HepG2 (cell line): ENCODE measurements at regions not wholly inside any gene's neighbourhood (a gene's known extent, or its start where the extent isn't known, plus 50 kb on each side); places are given as distances from the start of the nearest gene placed in this dataset.

Experiments used
- ATAC-seq: fragments of 200-7000 bp; cut with Tn5 transposase; 3 replicates; pipeline ENCODE4 v1.9.1; 2020; ENCODE audit warnings: mild to moderate bottlenecking, moderate library complexity
- BruUV-seq: library from RNA; stranded (reverse); fragments of 400-500 nt; replicated peaks from 2 replicates; lab custom pipeline; 2021; lab: Mats Ljungman, UMichigan
- CTCF ChIA-PET: fragments of 300-600 bp; formaldehyde crosslinking; extraction: SDS; loops from one replicate; lab custom pipeline; 2021; ENCODE audit warnings: low total read pairs, inconsistent platforms, low intra/inter-chr PET ratio; lab: Yijun Ruan, JAX
- POLR2A ChIA-PET: fragments of 350-600 bp; sonication (Branson Sonifier 250); formaldehyde crosslinking; loops from one replicate; lab custom pipeline; 2020; ENCODE audit warnings: antibody characterized with exemption, inconsistent platforms; lab: Yijun Ruan, JAX
- DNase-seq: peaks from one replicate; pipeline ENCODE4 v3.0.0-alpha.2; 2015; ENCODE audit warnings: low spot score
- FAIRE-seq: peaks from 3 replicates; lab custom pipeline; 2011; peaks lifted over from hg19 to GRCh38; lab: Jason Lieb, UNC
- H2AFZ ChIP-seq: one replicate; pipeline ENCODE4 v1.6.1; 2011; ENCODE audit warnings: low read length, inconsistent platforms
- H3K27ac ChIP-seq: fragments of 300-600 bp; 3 replicates; pipeline ENCODE4 v1.8.0; 2011; ENCODE audit warnings: mixed run types, mild to moderate bottlenecking, mixed read lengths, low read length, inconsistent platforms; ENCODE audit not compliant: insufficient read depth; ENCODE audit errors: extremely low read length
- H3K27me3 ChIP-seq, 2 experiments: fragments of 200-600 bp in 1 of 2; 2 replicates in 1 of 2; 3 replicates in 1 of 2; pipeline versions ENCODE4 v1.6.0 to v1.8.0; 2011; ENCODE audit warnings: low read length in 2 of 2, mild to moderate bottlenecking in 2 of 2, moderate library complexity in 2 of 2, inconsistent platforms in 1 of 2; ENCODE audit not compliant: insufficient read depth in 2 of 2, control insufficient read depth in 1 of 2
- H3K36me3 ChIP-seq, 2 experiments: fragments of 200-600 bp in 1 of 2; replicated peaks in 1 of 2; 2 replicates in 1 of 2; 3 replicates in 1 of 2; pipeline versions ENCODE4 v1.5.1 to v1.8.0; 2011; ENCODE audit warnings: low read length in 2 of 2, inconsistent platforms in 1 of 2; ENCODE audit not compliant: insufficient read depth in 2 of 2, control insufficient read depth in 1 of 2
- H3K4me1 ChIP-seq: 2 replicates; pipeline ENCODE4 v1.5.1; 2012; ENCODE audit warnings: low read length, inconsistent platforms; ENCODE audit not compliant: insufficient read depth
- H3K4me2 ChIP-seq: 2 replicates; pipeline ENCODE4 v1.6.0; 2011; ENCODE audit warnings: low read depth, low read length, inconsistent platforms
- H3K4me3 ChIP-seq, 3 experiments: fragments of 200-600 bp in 1 of 3; sonication (generic), shearing (Covaris generic) in 1 of 3; replicated peaks in 1 of 3; 2 replicates each; pipeline ENCODE4 v1.5.1; 2011 to 2016; ENCODE audit warnings: low read length in 3 of 3, inconsistent platforms in 2 of 3, low read depth in 2 of 3, mild to moderate bottlenecking in 2 of 3, control low read depth in 1 of 3, mixed read lengths in 1 of 3; ENCODE audit not compliant: insufficient read depth in 1 of 3
- H3K79me2 ChIP-seq: one replicate; pipeline ENCODE4 v1.6.1; 2011; ENCODE audit warnings: low read length, inconsistent platforms; ENCODE audit not compliant: insufficient read depth
- H3K9ac ChIP-seq: 2 replicates; pipeline ENCODE4 v1.6.0; 2011; ENCODE audit warnings: mild to moderate bottlenecking, low read depth, low read length, inconsistent platforms; ENCODE audit not compliant: insufficient read depth
- H3K9me3 ChIP-seq: 2 replicates; pipeline ENCODE4 v1.5.1; 2012; ENCODE audit warnings: mild to moderate bottlenecking, low read length
- H4K20me1 ChIP-seq: 2 replicates; pipeline ENCODE4 v1.6.0; 2011; ENCODE audit warnings: inconsistent platforms, mild to moderate bottlenecking, low read length, moderate library complexity; ENCODE audit not compliant: insufficient read depth
- AHR ChIP-seq: IDR thresholded peaks from 2 replicates; pipeline ENCODE4 v1.6.1; 2018; ENCODE audit warnings: missing genetic modification reagents, missing compliant biosample characterization
- ATF7-NPFF ChIP-seq: sonication (generic); formaldehyde crosslinking; IDR thresholded peaks from 2 replicates; pipeline ENCODE4 v1.8.1; 2023; ENCODE audit warnings: mild to moderate bottlenecking, low read depth, missing genetic modification reagents, moderate library complexity
- ELF4 ChIP-seq: sonication (generic); formaldehyde crosslinking; IDR thresholded peaks from 2 replicates; pipeline ENCODE4 v1.5.0; 2020; ENCODE audit warnings: missing genetic modification reagents, mild to moderate bottlenecking, moderate library complexity, borderline replicate concordance
- GPN1 ChIP-seq: sonication (generic); formaldehyde crosslinking; IDR thresholded peaks from 2 replicates; pipeline ENCODE4 v1.5.1; 2020; ENCODE audit warnings: missing genetic modification reagents, borderline replicate concordance
- GZF1 ChIP-seq: sonication (generic); formaldehyde crosslinking; IDR thresholded peaks from 2 replicates; pipeline ENCODE4 v1.5.1; 2020; ENCODE audit warnings: mild to moderate bottlenecking, missing genetic modification reagents
- ISL2 ChIP-seq: sonication (generic); formaldehyde crosslinking; IDR thresholded peaks from 2 replicates; pipeline ENCODE4 v1.5.0; 2020; ENCODE audit warnings: missing genetic modification reagents
- PCBP2 ChIP-seq: fragments of 200-400 bp; formaldehyde crosslinking; optimal IDR thresholded peaks from 2 replicates; pipeline ENCODE3; 2018; ENCODE audit warnings: low read length, low read depth; ENCODE audit not compliant: poor library complexity, severe bottlenecking
- RARA ChIP-seq: IDR thresholded peaks from 2 replicates; pipeline ENCODE4 v1.6.1; 2016; ENCODE audit warnings: missing genetic modification reagents, missing compliant biosample characterization
- SP2 ChIP-seq: sonication (generic); formaldehyde crosslinking; IDR thresholded peaks from 2 replicates; pipeline ENCODE4 v1.5.1; 2020; ENCODE audit warnings: mild to moderate bottlenecking, missing genetic modification reagents
- SRY ChIP-seq: sonication (generic); formaldehyde crosslinking; IDR thresholded peaks from 2 replicates; pipeline ENCODE4 v1.8.0; 2022; ENCODE audit warnings: mild to moderate bottlenecking, missing genetic modification reagents
- SYNCRIP ChIP-seq: fragments of 200-400 bp; formaldehyde crosslinking; IDR thresholded peaks from 2 replicates; pipeline ENCODE4 v1.6.1; 2018; ENCODE audit warnings: mild to moderate bottlenecking, low read depth, low read length; ENCODE audit not compliant: insufficient read depth
- ZFP1 ChIP-seq: IDR thresholded peaks from 2 replicates; pipeline ENCODE4 v1.6.1; 2016
- ZFP37 ChIP-seq: sonication (generic); formaldehyde crosslinking; IDR thresholded peaks from 2 replicates; pipeline ENCODE4 v1.4.0; 2020; ENCODE audit warnings: missing genetic modification reagents, borderline replicate concordance
- ZNF136 ChIP-seq: sonication (generic); formaldehyde crosslinking; IDR thresholded peaks from 2 replicates; pipeline ENCODE4 v1.8.1; 2022; ENCODE audit warnings: low read depth, mild to moderate bottlenecking, moderate library complexity, missing genetic modification reagents
- ZNF33A ChIP-seq: sonication (generic); formaldehyde crosslinking; IDR thresholded peaks from 2 replicates; pipeline ENCODE4 v1.5.1; 2020; ENCODE audit warnings: missing genetic modification reagents, mild to moderate bottlenecking, moderate library complexity, borderline replicate concordance
- ZNF550 ChIP-seq: sonication (generic); formaldehyde crosslinking; IDR thresholded peaks from 2 replicates; pipeline ENCODE4 v1.4.0; 2020; ENCODE audit warnings: mild to moderate bottlenecking, missing genetic modification reagents, borderline replicate concordance
- ZNF615 ChIP-seq: sonication (generic); formaldehyde crosslinking; IDR thresholded peaks from 2 replicates; pipeline ENCODE4 v1.5.0; 2020; ENCODE audit warnings: mild to moderate bottlenecking, missing genetic modification reagents, borderline replicate concordance
- ZSCAN29 ChIP-seq: sonication (generic); formaldehyde crosslinking; conservative IDR thresholded peaks from 2 replicates; pipeline ENCODE4 v1.4.0; 2020; ENCODE audit warnings: mild to moderate bottlenecking, missing genetic modification reagents
- WGBS: methylation state at CpG from one replicate; pipeline ENCODE4 v1.1.6; 2017; ENCODE audit warnings: low lambda C conversion rate; 5-methylcytosine and 5-hydroxymethylcytosine counted together
- in situ Hi-C: cut with HindIII; loops from 2 replicates; pipeline ENCODE4 v1.10.0; 2017; ENCODE audit warnings: low pct_unique_long_range_greater_than_20kb; ENCODE audit not compliant: extremely low pct_ligation_motif_present
- intact Hi-C: fragments of 100-400 bp; cut with micrococcal nuclease; formaldehyde crosslinking; loops from one replicate; pipeline ENCODE4 v1.10.0; 2022; ENCODE audit not compliant: unreplicated experiment
- TF ChIP-seq, protein P1 (sequence below): sonication (generic); formaldehyde crosslinking; IDR thresholded peaks from 2 replicates; pipeline ENCODE4 v1.5.0; 2020; ENCODE audit warnings: missing genetic modification reagents
- TF ChIP-seq, protein P2 (sequence below): sonication (generic); formaldehyde crosslinking; IDR thresholded peaks from 2 replicates; pipeline ENCODE4 v1.4.0; 2020; ENCODE audit warnings: mild to moderate bottlenecking, missing genetic modification reagents

DNA sequence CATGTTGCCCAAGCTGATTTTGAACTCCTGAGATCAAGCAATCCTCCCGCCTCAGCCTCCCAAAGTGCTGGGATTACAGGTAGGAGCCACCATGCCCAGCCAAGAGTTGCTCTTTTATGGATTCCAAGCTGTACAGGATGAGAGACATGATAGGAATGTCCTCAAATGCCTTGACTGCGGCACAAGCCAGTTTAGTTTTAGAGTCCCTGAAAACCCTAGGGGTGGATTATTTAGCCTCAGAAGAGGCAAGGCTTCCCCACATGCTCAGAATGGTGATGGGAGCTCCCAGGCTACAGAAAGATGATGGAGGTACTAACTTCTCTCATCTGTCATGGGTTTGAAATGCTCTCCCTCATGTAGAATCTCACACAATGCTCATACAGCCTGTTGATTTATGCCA, 192.1 kb upstream of the ADRA1D start:
- DNase-seq (no peak), ATAC-seq (no peak), FAIRE-seq (no peak)
- no peaks in the 10 kb centered on the region for H3K9me3 ChIP-seq
- CTCF ChIA-PET, result no interaction called here
- no peaks in the 10 kb centered on the region for H3K79me2 ChIP-seq
- WGBS, result 11% methylated on average over 2 of the region's 2 CpGs
- no peak overlapping the region for H3K4me3 ChIP-seq
- H3K9ac ChIP-seq, result no peak overlapping the region
- no peaks in the 10 kb centered on the region for H3K36me3 ChIP-seq
- peaks cover 0 to 38% of the 10 kb centered on the region in 2 experiments; a peak in 1 of 5 replicates for H3K27me3 ChIP-seq
- no peak overlapping the region for H2AFZ ChIP-seq
- H3K27ac ChIP-seq, result no peak overlapping the region
- no TSS peak for BruUV-seq
- no peak overlapping the region for H3K4me2 ChIP-seq
- intact Hi-C loops, result no loop called here
- in situ Hi-C loops, result no loop called here
- H4K20me1 ChIP-seq, result no peaks in the 10 kb centered on the region
- TF ChIP-seq, protein P1, sequence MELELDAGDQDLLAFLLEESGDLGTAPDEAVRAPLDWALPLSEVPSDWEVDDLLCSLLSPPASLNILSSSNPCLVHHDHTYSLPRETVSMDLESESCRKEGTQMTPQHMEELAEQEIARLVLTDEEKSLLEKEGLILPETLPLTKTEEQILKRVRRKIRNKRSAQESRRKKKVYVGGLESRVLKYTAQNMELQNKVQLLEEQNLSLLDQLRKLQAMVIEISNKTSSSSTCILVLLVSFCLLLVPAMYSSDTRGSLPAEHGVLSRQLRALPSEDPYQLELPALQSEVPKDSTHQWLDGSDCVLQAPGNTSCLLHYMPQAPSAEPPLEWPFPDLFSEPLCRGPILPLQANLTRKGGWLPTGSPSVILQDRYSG (CRISPR knock-in tag), result no peak
- TF ChIP-seq ZNF33A, result no peak
- no peak for TF ChIP-seq ZFP37
- POLR2A ChIA-PET, result no interaction called here
- H3K4me1 ChIP-seq, result no peaks in the 10 kb centered on the region

DNA sequence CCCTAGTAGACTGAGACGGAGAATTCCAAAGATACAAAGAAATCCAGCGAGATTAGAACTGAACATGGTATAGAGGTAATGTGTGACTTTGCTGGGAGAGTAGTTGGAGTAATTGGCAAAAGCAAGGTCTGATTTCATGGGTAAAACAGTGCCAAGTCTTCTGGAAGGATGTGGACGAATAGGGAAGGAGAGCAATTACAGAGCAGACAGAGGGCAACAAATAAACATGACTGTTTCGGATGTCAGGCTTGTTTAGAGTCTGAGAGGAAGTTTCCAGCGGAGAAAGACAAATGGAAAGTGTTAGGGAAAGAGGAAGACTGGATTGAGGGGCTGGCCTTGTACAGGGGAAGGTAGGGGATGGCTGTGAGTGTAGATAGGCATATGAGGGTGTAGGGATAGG, 190.4 kb upstream of the ADRA1D start:
- H3K9me3 ChIP-seq, result no peaks in the 10 kb centered on the region
- ChIA-PET POLR2A (no interaction called here), CTCF (no interaction called here)
- no peak overlapping the region for H2AFZ ChIP-seq
- no peak overlapping the region for H3K4me3 ChIP-seq
- intact Hi-C loops (no loop called here), in situ Hi-C loops (no loop called here)
- H3K36me3 ChIP-seq, result no peaks in the 10 kb centered on the region
- ATAC-seq (no peak), FAIRE-seq (no peak), DNase-seq (no peak)
- 10% methylated on average over 5 of the region's 5 CpGs for WGBS
- H3K79me2 ChIP-seq, result no peaks in the 10 kb centered on the region
- no TSS peak for BruUV-seq
- no peak overlapping the region for H3K4me2 ChIP-seq
- H3K27ac ChIP-seq, result no peak overlapping the region
- peaks cover 0 to 49% of the 10 kb centered on the region in 2 experiments; a peak in 1 of 5 replicates for H3K27me3 ChIP-seq
- H3K9ac ChIP-seq, result no peak overlapping the region
- no peaks in the 10 kb centered on the region for H3K4me1 ChIP-seq
- no peaks in the 10 kb centered on the region for H4K20me1 ChIP-seq
- TF ChIP-seq ELF4 (CRISPR knock-in tag) (no peak), GPN1 (CRISPR knock-in tag) (no peak), SRY (CRISPR knock-in tag) (no peak), ZSCAN29 (CRISPR knock-in tag) (no peak), ZNF550 (CRISPR knock-in tag) (no peak), AHR (CRISPR knock-in tag) (no peak), SP2 (CRISPR knock-in tag) (no peak), ISL2 (CRISPR knock-in tag) (no peak), ZNF615 (no peak), ZFP1 (CRISPR knock-in tag) (no peak), ATF7-NPFF (no peak), ZNF136 (CRISPR knock-in tag) (no peak), GZF1 (CRISPR knock-in tag) (no peak), PCBP2 (no peak), RARA (no peak), SYNCRIP (no peak)
- TF ChIP-seq, protein P2, sequence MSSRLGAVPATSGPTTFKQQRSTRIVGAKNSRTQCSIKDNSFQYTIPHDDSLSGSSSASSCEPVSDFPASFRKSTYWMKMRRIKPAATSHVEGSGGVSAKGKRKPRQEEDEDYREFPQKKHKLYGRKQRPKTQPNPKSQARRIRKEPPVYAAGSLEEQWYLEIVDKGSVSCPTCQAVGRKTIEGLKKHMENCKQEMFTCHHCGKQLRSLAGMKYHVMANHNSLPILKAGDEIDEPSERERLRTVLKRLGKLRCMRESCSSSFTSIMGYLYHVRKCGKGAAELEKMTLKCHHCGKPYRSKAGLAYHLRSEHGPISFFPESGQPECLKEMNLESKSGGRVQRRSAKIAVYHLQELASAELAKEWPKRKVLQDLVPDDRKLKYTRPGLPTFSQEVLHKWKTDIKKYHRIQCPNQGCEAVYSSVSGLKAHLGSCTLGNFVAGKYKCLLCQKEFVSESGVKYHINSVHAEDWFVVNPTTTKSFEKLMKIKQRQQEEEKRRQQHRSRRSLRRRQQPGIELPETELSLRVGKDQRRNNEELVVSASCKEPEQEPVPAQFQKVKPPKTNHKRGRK (CRISPR knock-in tag), result no peak
